Keratinocyte (primary cell): ENCODE measurements at regions not wholly inside any gene's neighbourhood (a gene's known extent, or its start where the extent isn't known, plus 50 kb on each side); places are given as distances from the start of the nearest gene placed in this dataset.

Experiments used
- EZH2 ChIP-seq: IDR thresholded peaks from one replicate; pipeline ENCODE4 v1.6.1; 2012; ENCODE audit warnings: inconsistent platforms, mild to moderate bottlenecking, low read length, moderate library complexity
- TF ChIP-seq, protein P1 (sequence below), 3 experiments: IDR thresholded peaks in 1 of 3; conservative IDR thresholded peaks in 1 of 3; optimal IDR thresholded peaks in 1 of 3; 2 replicates in 2 of 3; 3 replicates in 1 of 3; pipeline versions ENCODE3 to v1.5.1; 2011; ENCODE audit warnings: low read length in 3 of 3, mild to moderate bottlenecking in 3 of 3, moderate library complexity in 2 of 3, control low read depth in 1 of 3, inconsistent platforms in 1 of 3; ENCODE audit not compliant: insufficient read depth in 2 of 3; ENCODE audit errors: extremely low read depth in 1 of 3

DNA sequence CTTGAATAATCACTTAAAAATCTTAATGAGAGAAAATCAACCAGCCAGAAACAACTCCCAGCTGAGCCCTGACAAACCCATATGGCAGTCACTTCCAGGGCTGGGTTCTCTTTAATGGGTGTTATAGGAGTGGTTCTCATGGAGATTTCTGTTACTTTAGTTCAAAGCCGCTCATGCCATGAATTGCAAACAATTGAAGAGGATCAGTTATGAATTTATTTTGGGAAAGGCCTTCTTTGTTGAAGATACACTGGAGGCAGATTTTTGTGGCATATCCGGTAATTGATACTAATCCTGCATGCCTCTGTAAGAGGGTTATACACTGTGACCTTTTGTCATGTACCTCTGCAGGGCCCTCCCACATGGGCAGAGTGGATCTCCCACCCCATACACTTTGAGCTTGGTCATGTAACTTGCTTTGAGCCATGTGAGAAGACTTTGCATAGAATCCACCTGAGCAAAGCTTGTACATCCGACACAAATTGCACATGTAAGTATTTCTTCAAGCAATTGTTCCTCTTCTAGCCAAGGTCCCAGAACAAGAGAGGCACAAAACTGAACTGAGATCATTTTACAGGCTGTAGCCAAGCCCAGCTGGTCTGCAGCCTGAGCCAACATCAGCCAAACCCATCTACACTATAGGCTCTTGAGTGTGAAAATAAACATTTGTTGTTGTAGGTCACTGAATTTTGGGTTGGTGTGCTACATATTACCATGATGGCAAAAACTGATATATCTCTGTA is 492.3 kb downstream of the PREX1 start:
- TF ChIP-seq, protein P1, sequence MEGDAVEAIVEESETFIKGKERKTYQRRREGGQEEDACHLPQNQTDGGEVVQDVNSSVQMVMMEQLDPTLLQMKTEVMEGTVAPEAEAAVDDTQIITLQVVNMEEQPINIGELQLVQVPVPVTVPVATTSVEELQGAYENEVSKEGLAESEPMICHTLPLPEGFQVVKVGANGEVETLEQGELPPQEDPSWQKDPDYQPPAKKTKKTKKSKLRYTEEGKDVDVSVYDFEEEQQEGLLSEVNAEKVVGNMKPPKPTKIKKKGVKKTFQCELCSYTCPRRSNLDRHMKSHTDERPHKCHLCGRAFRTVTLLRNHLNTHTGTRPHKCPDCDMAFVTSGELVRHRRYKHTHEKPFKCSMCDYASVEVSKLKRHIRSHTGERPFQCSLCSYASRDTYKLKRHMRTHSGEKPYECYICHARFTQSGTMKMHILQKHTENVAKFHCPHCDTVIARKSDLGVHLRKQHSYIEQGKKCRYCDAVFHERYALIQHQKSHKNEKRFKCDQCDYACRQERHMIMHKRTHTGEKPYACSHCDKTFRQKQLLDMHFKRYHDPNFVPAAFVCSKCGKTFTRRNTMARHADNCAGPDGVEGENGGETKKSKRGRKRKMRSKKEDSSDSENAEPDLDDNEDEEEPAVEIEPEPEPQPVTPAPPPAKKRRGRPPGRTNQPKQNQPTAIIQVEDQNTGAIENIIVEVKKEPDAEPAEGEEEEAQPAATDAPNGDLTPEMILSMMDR (optimal IDR thresholded peaks at IDR 0.05 in 1 of 3, IDR thresholded peaks at IDR 0.05 in 1 of 3, conservative IDR thresholded peaks at IDR 0.05 in 1 of 3; ENCODE audit: extremely low read depth in 1 of 3, insufficient read depth in 2 of 3, low read length in 3 of 3): no peak
- TF ChIP-seq EZH2: no peak
